ENCODE measurements at regions not wholly inside any gene's neighbourhood (a gene's known extent, or its start where the extent isn't known, plus 50 kb on each side); places are given as distances from the start of the nearest gene placed in this dataset.

DNA sequence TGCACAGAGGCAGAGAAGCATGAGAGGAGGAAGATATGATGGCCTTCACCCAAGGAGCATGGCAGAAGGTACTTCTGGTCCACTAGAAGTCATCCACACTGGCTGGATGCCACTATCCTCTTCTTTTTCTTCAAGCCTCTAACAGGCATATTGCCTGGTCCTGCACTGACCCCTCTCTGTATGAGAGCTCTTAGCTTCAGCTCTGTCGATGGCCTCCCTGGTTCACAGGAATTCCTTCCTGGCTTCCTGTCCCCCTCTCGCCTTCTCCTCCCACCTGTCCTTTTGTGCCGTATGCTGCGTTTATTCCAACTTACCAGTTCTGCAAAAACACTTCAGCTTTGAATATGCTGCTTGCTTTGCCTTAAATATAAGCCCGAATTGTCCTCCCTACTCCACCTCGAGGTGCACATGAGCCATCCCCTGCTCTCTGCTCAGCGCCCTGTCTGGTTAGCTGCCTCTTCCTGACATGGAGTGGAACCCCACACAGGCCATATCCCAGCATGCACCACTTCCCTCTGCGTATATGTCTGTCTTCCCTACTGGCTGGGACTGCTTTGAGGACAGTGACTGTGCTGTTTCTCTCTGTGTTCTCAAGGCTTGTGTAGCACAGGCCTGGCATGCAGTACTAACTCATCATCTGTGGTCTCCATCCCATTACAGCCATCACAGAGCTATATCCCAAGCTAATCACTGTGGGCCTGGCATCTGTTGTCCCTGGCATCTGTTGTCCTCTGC is 474.9 kb downstream of the EIPR1 start:
- Histone ChIP-seq H3K79me2 (ENCODE audit: insufficient read depth, low read length) (no peaks in the 10 kb centered on the region), H3K36me3 (ENCODE audit: insufficient read depth, low read length) (no peaks in the 10 kb centered on the region), H3K9me3 (ENCODE audit: low read depth, low read length) (peaks cover 4% of the 10 kb centered on the region), H3K27ac (ENCODE audit: low read depth, low read length) (no peak overlapping the region), H3K4me2 (ENCODE audit: insufficient read depth, low read length) (no peak overlapping the region), H3K4me3 (ENCODE audit: insufficient read depth, low read length) (no peak overlapping the region), H3K27me3 (ENCODE audit: insufficient read depth, low read length) (no peaks in the 10 kb centered on the region), H2AFZ (ENCODE audit: low read length) (no peak overlapping the region), H4K20me1 (ENCODE audit: insufficient read depth, low read length) (no peaks in the 10 kb centered on the region), H3K4me1 (ENCODE audit: insufficient read depth, low read length) (no peaks in the 10 kb centered on the region)
- no peak for DNase-seq (ENCODE audit: insufficient read length, low spot score, missing footprints)
- TF ChIP-seq, protein P1, sequence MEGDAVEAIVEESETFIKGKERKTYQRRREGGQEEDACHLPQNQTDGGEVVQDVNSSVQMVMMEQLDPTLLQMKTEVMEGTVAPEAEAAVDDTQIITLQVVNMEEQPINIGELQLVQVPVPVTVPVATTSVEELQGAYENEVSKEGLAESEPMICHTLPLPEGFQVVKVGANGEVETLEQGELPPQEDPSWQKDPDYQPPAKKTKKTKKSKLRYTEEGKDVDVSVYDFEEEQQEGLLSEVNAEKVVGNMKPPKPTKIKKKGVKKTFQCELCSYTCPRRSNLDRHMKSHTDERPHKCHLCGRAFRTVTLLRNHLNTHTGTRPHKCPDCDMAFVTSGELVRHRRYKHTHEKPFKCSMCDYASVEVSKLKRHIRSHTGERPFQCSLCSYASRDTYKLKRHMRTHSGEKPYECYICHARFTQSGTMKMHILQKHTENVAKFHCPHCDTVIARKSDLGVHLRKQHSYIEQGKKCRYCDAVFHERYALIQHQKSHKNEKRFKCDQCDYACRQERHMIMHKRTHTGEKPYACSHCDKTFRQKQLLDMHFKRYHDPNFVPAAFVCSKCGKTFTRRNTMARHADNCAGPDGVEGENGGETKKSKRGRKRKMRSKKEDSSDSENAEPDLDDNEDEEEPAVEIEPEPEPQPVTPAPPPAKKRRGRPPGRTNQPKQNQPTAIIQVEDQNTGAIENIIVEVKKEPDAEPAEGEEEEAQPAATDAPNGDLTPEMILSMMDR (IDR thresholded peaks at IDR 0.05; ENCODE audit: extremely low read depth, low read depth, low read length): no peak

DNA sequence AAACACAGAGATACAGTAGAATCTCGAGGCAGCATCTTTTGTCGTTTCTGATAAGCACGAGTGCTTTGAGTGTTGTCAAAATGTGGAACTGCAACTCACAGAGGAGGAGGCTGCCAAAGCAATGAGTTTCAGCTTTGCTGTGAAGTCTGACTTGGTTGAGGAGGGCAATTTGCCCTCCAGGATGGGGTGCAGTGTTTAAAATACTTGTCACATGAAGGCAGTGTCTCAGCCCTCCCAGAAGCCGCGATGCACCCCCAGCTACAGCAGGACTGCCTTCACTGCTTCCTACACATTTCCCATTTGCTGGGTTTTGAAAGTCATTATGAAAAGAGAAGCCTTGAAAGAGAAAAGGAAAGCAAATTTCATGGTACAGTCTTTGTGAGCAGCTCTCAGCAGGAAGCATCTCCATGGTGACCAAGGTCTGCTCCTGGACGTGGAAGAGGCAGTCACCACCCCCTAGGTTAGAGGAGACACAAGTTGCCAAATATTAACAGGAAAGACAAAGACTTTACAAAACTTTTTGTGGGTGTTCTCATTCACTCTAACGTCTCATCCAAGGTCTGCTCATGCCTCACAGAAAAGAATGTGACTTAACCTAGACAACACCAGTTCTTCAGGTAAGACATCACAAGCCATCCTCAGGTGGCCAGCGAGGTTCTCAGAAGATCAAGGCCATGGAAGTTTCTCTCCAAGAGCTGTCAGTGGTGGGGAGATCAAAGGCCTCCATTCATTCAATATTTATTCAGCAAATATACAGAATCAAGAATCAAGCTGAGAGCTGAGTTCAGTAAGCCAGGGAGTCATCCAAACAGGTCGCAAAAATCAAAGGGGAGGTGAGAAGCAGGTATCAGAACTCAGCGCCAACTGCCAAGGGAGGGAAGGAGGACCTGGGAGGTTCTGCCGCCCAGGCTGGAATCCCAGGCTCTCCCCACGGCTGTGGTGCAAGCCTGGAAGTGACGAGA is 476.0 kb downstream of the EIPR1 start:
- Histone ChIP-seq H3K4me1 (ENCODE audit: insufficient read depth, low read length) (no peaks in the 10 kb centered on the region), H3K9me3 (ENCODE audit: low read depth, low read length) (peaks cover 4% of the 10 kb centered on the region), H3K27ac (ENCODE audit: low read depth, low read length) (no peak overlapping the region), H4K20me1 (ENCODE audit: insufficient read depth, low read length) (no peaks in the 10 kb centered on the region), H3K79me2 (ENCODE audit: insufficient read depth, low read length) (no peaks in the 10 kb centered on the region), H3K4me2 (ENCODE audit: insufficient read depth, low read length) (no peak overlapping the region), H3K36me3 (ENCODE audit: insufficient read depth, low read length) (no peaks in the 10 kb centered on the region), H3K27me3 (ENCODE audit: insufficient read depth, low read length) (no peaks in the 10 kb centered on the region), H3K4me3 (ENCODE audit: insufficient read depth, low read length) (no peak overlapping the region), H2AFZ (ENCODE audit: low read length) (no peak overlapping the region)
- DNase-seq (ENCODE audit: insufficient read length, low spot score, missing footprints): no peak
- TF ChIP-seq, protein P1 (IDR thresholded peaks at IDR 0.05; ENCODE audit: extremely low read depth, low read depth, low read length): no peak

DNA sequence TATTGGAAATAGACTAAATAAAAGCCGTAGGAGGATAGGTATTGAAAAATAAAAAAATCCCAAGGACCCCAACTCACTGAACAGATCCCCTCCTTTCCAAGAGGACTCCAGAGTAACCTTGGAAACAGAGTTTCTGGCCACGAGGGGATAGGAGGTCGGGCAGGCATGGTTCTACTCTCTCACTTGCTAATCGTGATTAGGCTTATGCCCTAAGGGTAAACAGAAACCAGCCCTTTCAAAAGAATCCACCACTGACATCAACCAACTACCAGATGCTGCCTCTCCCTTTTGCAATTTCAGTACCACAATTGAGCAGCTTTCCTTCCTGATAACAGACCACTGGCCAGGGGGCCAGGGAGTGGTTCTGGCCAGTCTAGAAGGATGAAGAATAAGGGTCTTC is 477.8 kb downstream of the EIPR1 start:
- no peak overlapping the region for H3K27ac ChIP-seq (ENCODE audit: low read depth, low read length)

More for the DNA sequence above, 477.8 kb downstream of the EIPR1 start:
- H3K79me2 ChIP-seq (ENCODE audit: insufficient read depth, low read length): no peaks in the 10 kb centered on the region
- H3K9me3 ChIP-seq (ENCODE audit: low read depth, low read length): peaks cover 4% of the 10 kb centered on the region
- H3K4me1 ChIP-seq (ENCODE audit: insufficient read depth, low read length): no peaks in the 10 kb centered on the region
- no peaks in the 10 kb centered on the region for H3K27me3 ChIP-seq (ENCODE audit: insufficient read depth, low read length)
- H3K4me3 ChIP-seq (ENCODE audit: insufficient read depth, low read length): no peak overlapping the region
- H3K36me3 ChIP-seq (ENCODE audit: insufficient read depth, low read length): no peaks in the 10 kb centered on the region
- H3K4me2 ChIP-seq (ENCODE audit: insufficient read depth, low read length): no peak overlapping the region
- no peak for DNase-seq (ENCODE audit: insufficient read length, low spot score, missing footprints)
- no peaks in the 10 kb centered on the region for H4K20me1 ChIP-seq (ENCODE audit: insufficient read depth, low read length)
- H2AFZ ChIP-seq (ENCODE audit: low read length): no peak overlapping the region
- TF ChIP-seq, protein P1 (IDR thresholded peaks at IDR 0.05; ENCODE audit: extremely low read depth, low read depth, low read length): no peak

Measured in osteoblast (primary cell).